MM.1S (cell line): ENCODE measurements at regions not wholly inside any gene's neighbourhood (a gene's known extent, or its start where the extent isn't known, plus 50 kb on each side); places are given as distances from the start of the nearest gene placed in this dataset.
A peak's percentile ranks its signal among the peaks of the same experiment; 100 is the strongest.

Source experiments
- DNase-seq: peaks from one replicate; pipeline ENCODE4 v3.0.0-alpha.2; 2015
- H2AFZ ChIP-seq: fragments of 300-600 bp; sonication (generic); 2 replicates; pipeline ENCODE4 v1.6.0; 2016; ENCODE audit warnings: antibody characterized with exemption, low read length
- H3F3A ChIP-seq: fragments of 300-600 bp; sonication (generic); 2 replicates; pipeline ENCODE4 v1.6.1; 2016; ENCODE audit warnings: mild to moderate bottlenecking, antibody characterized with exemption, low read length, moderate library complexity, mixed read lengths; ENCODE audit not compliant: insufficient read depth
- H3K27ac ChIP-seq: fragments of 300-600 bp; sonication (generic); 2 replicates; pipeline ENCODE4 v1.5.1; 2016; ENCODE audit warnings: mild to moderate bottlenecking, low read length
- H3K27me3 ChIP-seq: fragments of 300-600 bp; sonication (generic); replicated peaks from 2 replicates; pipeline ENCODE4 v1.6.0; 2016; ENCODE audit warnings: low read length; ENCODE audit not compliant: insufficient read depth
- H3K36me3 ChIP-seq: fragments of 300-600 bp; sonication (generic); replicated peaks from 2 replicates; pipeline ENCODE4 v1.6.1; 2016; ENCODE audit warnings: mild to moderate bottlenecking, low read length, mixed read lengths; ENCODE audit not compliant: insufficient read depth
- H3K4me1 ChIP-seq: fragments of 300-600 bp; sonication (generic); 2 replicates; pipeline ENCODE4 v1.6.1; 2016; ENCODE audit warnings: low read length, mixed read lengths
- H3K4me2 ChIP-seq: fragments of 300-600 bp; sonication (generic); 2 replicates; pipeline ENCODE4 v1.6.0; 2016; ENCODE audit warnings: low read depth, low read length
- H3K4me3 ChIP-seq: fragments of 300-600 bp; sonication (generic); 2 replicates; pipeline ENCODE4 v1.5.1; 2016; ENCODE audit warnings: low read length, mixed read lengths
- H3K79me2 ChIP-seq: fragments of 300-600 bp; sonication (generic); 2 replicates; pipeline ENCODE4 v1.6.1; 2016; ENCODE audit warnings: mixed run types, low read length, mixed read lengths
- H3K9ac ChIP-seq: fragments of 300-600 bp; sonication (generic); 2 replicates; pipeline ENCODE4 v1.6.1; 2016; ENCODE audit warnings: low read length, mixed read lengths
- H3K9me2 ChIP-seq: fragments of 300-600 bp; sonication (generic); replicated peaks from 2 replicates; pipeline ENCODE4 v1.6.1; 2016; ENCODE audit warnings: mild to moderate bottlenecking, low read length, mixed read lengths; ENCODE audit not compliant: insufficient read depth
- H3K9me3 ChIP-seq: fragments of 300-600 bp; sonication (generic); replicated peaks from 2 replicates; pipeline ENCODE4 v1.6.1; 2016; ENCODE audit warnings: mild to moderate bottlenecking, low read length, mixed read lengths; ENCODE audit not compliant: insufficient read depth
- H4K20me1 ChIP-seq: fragments of 300-600 bp; sonication (generic); 2 replicates; pipeline ENCODE4 v1.6.1; 2016; ENCODE audit warnings: mild to moderate bottlenecking, low read length, moderate library complexity, mixed read lengths; ENCODE audit not compliant: insufficient read depth
- EZH2 ChIP-seq: fragments of 300-600 bp; sonication (generic); optimal IDR thresholded peaks from 2 replicates; pipeline ENCODE3; 2017; ENCODE audit warnings: low read depth, mild to moderate bottlenecking, antibody characterized with exemption, low read length, mixed read lengths
- EZH2phosphoT487 ChIP-seq: fragments of 300-600 bp; sonication (generic); IDR thresholded peaks from 2 replicates; pipeline ENCODE4 v1.6.1; 2018; ENCODE audit warnings: antibody characterized with exemption, low read length
- TF ChIP-seq, protein P1 (sequence below): fragments of 300-600 bp; sonication (generic); IDR thresholded peaks from 2 replicates; pipeline ENCODE4 v1.5.1; 2016; ENCODE audit warnings: antibody characterized with exemption, low read length, mixed read lengths

DNA sequence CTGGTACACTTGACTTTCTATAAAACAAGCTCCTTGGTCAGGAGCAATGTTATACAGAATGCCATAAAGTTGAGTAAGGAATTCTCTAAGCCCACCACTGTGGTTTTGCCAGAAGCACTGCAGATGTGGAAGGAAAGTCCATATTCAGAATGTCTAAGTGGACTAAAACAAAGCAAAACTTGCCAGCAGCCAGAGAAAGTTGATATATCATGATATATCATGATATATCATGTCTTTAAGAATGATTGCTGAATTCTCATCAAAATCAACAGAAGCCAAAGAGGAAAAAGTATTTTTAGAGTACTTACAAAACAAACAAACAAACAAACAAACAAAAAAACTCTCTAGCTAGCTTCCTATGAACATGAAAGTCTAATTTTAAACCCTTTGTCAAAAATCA is 424.8 kb upstream of the OR4E1 start:
- H3K9ac ChIP-seq: no peak overlapping the region
- H3K9me2 ChIP-seq: no peaks in the 10 kb centered on the region
- no peak overlapping the region for H3K27ac ChIP-seq
- H3K27me3 ChIP-seq: no peaks in the 10 kb centered on the region
- 0 out of 2 replicates have a peak, but pooled peaks cover 10% of the 10 kb centered on the region for H3F3A ChIP-seq
- H3K36me3 ChIP-seq: no peaks in the 10 kb centered on the region
- DNase-seq: no peak
- H3K4me2 ChIP-seq: 0 out of 2 replicates have a peak overlapping the region, but pooled peaks have one; percentile 55
- no peak for TF ChIP-seq EZH2phosphoT487
- TF ChIP-seq, protein P1, sequence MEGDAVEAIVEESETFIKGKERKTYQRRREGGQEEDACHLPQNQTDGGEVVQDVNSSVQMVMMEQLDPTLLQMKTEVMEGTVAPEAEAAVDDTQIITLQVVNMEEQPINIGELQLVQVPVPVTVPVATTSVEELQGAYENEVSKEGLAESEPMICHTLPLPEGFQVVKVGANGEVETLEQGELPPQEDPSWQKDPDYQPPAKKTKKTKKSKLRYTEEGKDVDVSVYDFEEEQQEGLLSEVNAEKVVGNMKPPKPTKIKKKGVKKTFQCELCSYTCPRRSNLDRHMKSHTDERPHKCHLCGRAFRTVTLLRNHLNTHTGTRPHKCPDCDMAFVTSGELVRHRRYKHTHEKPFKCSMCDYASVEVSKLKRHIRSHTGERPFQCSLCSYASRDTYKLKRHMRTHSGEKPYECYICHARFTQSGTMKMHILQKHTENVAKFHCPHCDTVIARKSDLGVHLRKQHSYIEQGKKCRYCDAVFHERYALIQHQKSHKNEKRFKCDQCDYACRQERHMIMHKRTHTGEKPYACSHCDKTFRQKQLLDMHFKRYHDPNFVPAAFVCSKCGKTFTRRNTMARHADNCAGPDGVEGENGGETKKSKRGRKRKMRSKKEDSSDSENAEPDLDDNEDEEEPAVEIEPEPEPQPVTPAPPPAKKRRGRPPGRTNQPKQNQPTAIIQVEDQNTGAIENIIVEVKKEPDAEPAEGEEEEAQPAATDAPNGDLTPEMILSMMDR: no peak
- TF ChIP-seq EZH2: no peak
- no peak overlapping the region for H2AFZ ChIP-seq
- H4K20me1 ChIP-seq: no peaks in the 10 kb centered on the region
- no peaks in the 10 kb centered on the region for H3K9me3 ChIP-seq
- H3K79me2 ChIP-seq: no peaks in the 10 kb centered on the region
- peaks cover 39% of the 10 kb centered on the region for H3K4me1 ChIP-seq
- no peak overlapping the region for H3K4me3 ChIP-seq

DNA sequence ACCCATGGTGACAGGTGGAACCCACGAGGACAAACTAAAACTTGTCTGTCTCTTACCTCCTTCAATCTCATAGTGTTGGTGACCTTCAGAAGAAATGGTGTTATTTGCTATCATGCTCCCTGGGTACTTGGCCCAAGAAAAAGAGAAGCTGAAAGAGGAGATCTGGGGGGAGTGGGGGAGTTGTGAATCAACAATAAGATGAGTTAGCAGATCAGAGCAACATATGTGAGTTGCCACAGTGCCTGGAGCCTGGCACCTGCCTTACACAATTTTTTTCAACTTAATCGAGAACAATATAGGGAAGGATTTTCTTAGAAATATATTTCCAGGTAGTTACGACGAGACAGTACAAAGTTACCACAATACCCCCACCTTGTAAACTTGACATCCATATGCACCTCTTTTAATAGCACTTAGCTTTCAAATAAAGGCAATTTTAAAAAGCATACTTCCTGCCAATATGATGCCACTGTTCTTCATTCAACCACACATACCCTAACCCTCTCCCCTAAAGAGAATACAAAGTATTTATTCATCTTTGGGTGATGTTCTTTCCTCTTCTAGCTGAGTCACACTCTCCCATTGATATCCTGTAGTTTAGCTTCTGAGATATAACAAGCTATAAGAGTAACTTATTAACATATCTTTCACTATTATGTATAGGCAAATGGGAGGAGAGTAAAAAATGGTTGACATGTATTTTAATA is 424.1 kb upstream of the OR4E1 start:
- H2AFZ ChIP-seq: no peak overlapping the region
- no peaks in the 10 kb centered on the region for H3K9me3 ChIP-seq
- TF ChIP-seq EZH2: no peak
- H4K20me1 ChIP-seq: no peaks in the 10 kb centered on the region
- H3K9ac ChIP-seq: no peak overlapping the region
- no peaks in the 10 kb centered on the region for H3K79me2 ChIP-seq
- H3K36me3 ChIP-seq: no peaks in the 10 kb centered on the region
- H3K4me3 ChIP-seq: no peak overlapping the region
- H3F3A ChIP-seq: 0 out of 2 replicates have a peak, but pooled peaks cover 10% of the 10 kb centered on the region
- H3K4me1 ChIP-seq: peaks cover 39% of the 10 kb centered on the region
- H3K4me2 ChIP-seq: no peak overlapping the region
- H3K9me2 ChIP-seq: no peaks in the 10 kb centered on the region
- no peak overlapping the region for H3K27ac ChIP-seq
- DNase-seq: no peak
- no peaks in the 10 kb centered on the region for H3K27me3 ChIP-seq

DNA sequence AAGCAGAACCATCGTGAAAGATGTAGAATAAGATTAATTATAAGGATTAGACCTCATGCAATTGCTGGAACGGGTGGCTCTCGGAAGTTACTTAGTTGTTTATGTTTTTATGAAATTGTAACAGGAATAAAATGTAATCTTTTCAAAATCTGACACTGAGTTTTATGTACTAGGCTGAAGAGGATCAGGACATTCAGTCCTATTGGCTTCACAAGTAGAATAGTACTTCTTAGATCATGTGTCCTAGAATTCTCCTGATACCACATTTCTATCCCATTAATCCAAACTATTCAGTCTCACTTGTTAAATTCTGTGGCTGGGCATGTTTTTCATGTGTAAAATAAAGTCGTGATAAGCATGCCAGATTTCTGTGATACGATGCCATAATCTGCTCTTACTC is 423.5 kb upstream of the OR4E1 start:
- no peaks in the 10 kb centered on the region for H4K20me1 ChIP-seq
- 0 out of 2 replicates have a peak, but pooled peaks cover 10% of the 10 kb centered on the region for H3F3A ChIP-seq
- peaks cover 39% of the 10 kb centered on the region for H3K4me1 ChIP-seq
- H3K27ac ChIP-seq: peak overlapping the region; percentile 51; the same call in 1 of the 2 replicates
- no peak overlapping the region for H3K4me3 ChIP-seq
- H3K27me3 ChIP-seq: no peaks in the 10 kb centered on the region
- H3K79me2 ChIP-seq: no peaks in the 10 kb centered on the region
- no peak for DNase-seq
- no peak for TF ChIP-seq EZH2
- no peak for TF ChIP-seq EZH2phosphoT487
- TF ChIP-seq, protein P1: no peak
- H3K36me3 ChIP-seq: no peaks in the 10 kb centered on the region
- H3K9me3 ChIP-seq: no peaks in the 10 kb centered on the region
- no peaks in the 10 kb centered on the region for H3K9me2 ChIP-seq
- H3K4me2 ChIP-seq: peak overlapping the region; percentile 74
- H3K9ac ChIP-seq: no peak overlapping the region
- no peak overlapping the region for H2AFZ ChIP-seq

DNA sequence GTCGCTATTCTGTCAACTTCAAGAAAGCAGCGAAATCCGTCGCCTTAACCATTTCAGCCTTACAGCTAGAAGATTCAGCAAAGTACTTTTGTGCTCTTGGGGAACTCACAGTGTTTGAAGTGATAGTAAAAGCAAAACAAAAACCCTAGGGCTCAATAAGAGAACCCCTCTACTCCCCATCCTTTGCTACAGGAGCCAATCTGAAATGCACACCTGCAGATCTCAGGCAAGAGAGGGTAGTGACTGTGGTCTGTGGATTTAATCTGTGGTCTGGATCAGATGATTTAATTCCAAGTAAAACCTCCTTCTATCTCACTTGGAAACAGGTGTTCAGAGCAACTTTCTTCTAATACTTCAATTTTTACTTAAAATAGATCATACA is 422.9 kb upstream of the OR4E1 start:
- Histone ChIP-seq H3K9ac (peak overlapping the region; percentile 21; the same call in 1 of the 2 replicates), H3K27me3 (no peaks in the 10 kb centered on the region), H4K20me1 (no peaks in the 10 kb centered on the region), H3K27ac (peak overlapping the region; percentile 51; the same call in 1 of the 2 replicates), H3K4me2 (peak overlapping the region; percentile 74), H3F3A (0 out of 2 replicates have a peak, but pooled peaks cover 10% of the 10 kb centered on the region), H3K4me3 (peak overlapping the region; percentile 39; the same call in 1 of the 2 replicates), H2AFZ (peak overlapping the region; percentile 42; the same call in 1 of the 2 replicates), H3K9me2 (no peaks in the 10 kb centered on the region), H3K4me1 (peaks cover 39% of the 10 kb centered on the region), H3K36me3 (no peaks in the 10 kb centered on the region), H3K9me3 (no peaks in the 10 kb centered on the region), H3K79me2 (no peaks in the 10 kb centered on the region)
- peak; percentile 78 for DNase-seq
- no peak for TF ChIP-seq EZH2
- no peak for TF ChIP-seq EZH2phosphoT487
- TF ChIP-seq, protein P1: no peak
